ENCODE measurements at regions not wholly inside any gene's neighbourhood (a gene's known extent, or its start where the extent isn't known, plus 50 kb on each side); places are given as distances from the start of the nearest gene placed in this dataset.

GRCh38 chr4:96162636-96163035 lies 322.7 kb downstream of the PDHA2 start:
- TF ChIP-seq, protein P1, sequence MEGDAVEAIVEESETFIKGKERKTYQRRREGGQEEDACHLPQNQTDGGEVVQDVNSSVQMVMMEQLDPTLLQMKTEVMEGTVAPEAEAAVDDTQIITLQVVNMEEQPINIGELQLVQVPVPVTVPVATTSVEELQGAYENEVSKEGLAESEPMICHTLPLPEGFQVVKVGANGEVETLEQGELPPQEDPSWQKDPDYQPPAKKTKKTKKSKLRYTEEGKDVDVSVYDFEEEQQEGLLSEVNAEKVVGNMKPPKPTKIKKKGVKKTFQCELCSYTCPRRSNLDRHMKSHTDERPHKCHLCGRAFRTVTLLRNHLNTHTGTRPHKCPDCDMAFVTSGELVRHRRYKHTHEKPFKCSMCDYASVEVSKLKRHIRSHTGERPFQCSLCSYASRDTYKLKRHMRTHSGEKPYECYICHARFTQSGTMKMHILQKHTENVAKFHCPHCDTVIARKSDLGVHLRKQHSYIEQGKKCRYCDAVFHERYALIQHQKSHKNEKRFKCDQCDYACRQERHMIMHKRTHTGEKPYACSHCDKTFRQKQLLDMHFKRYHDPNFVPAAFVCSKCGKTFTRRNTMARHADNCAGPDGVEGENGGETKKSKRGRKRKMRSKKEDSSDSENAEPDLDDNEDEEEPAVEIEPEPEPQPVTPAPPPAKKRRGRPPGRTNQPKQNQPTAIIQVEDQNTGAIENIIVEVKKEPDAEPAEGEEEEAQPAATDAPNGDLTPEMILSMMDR (IDR thresholded peaks at IDR 0.05 in 4 of 5, conservative IDR thresholded peaks at IDR 0.05 in 1 of 5), result no peak
- no peak for TF ChIP-seq POLR2A (IDR thresholded peaks at IDR 0.05)
